ENCODE measurements at regions not wholly inside any gene's neighbourhood (a gene's known extent, or its start where the extent isn't known, plus 50 kb on each side); places are given as distances from the start of the nearest gene placed in this dataset.

GRCh38 chr6:140029551-140029950, 655.1 kb upstream of the CITED2 start:
- Histone ChIP-seq H3K4me2 (ENCODE audit: low read length) (no peak overlapping the region), H3K4me1 (ENCODE audit: control insufficient read depth, insufficient read depth, low read length) (no peaks in the 10 kb centered on the region), H3K36me3 (ENCODE audit: insufficient read depth, low read length) (no peaks in the 10 kb centered on the region), H3K4me3 (ENCODE audit: low read length) (no peak overlapping the region), H3K9me3 (replicated peaks; ENCODE audit: low read length) (no peaks in the 10 kb centered on the region), H3K27me3 (ENCODE audit: control insufficient read depth, insufficient read depth, low read length) (no peaks in the 10 kb centered on the region), H3K9ac (ENCODE audit: low read depth, low read length) (no peak overlapping the region)

DNA sequence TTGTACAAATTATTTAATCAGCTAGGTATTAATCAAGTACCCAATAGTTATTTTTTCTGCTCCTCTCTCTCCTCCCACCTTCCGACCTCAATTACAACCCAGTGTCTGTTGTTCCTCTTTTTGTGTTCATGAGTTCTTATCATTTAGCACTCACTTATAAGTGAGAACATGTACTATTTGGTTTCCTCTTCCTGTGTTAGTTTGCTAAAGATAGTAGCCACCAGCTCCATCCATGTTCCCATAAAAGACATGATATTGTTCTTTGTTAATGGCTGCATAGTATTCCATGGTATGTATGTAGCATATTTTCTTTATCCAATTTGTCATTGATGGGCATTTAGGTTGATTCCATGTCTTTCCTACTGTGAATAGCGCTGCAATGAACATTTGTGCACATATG, 652.8 kb upstream of the CITED2 start:
- Histone ChIP-seq H3K4me1 (ENCODE audit: control insufficient read depth, insufficient read depth, low read length) (no peaks in the 10 kb centered on the region), H3K4me2 (ENCODE audit: low read length) (no peak overlapping the region), H3K36me3 (ENCODE audit: insufficient read depth, low read length) (no peaks in the 10 kb centered on the region), H3K9ac (ENCODE audit: low read depth, low read length) (no peak overlapping the region), H3K4me3 (ENCODE audit: low read length) (no peak overlapping the region), H3K27me3 (ENCODE audit: control insufficient read depth, insufficient read depth, low read length) (no peaks in the 10 kb centered on the region), H3K9me3 (replicated peaks; ENCODE audit: low read length) (no peaks in the 10 kb centered on the region)

DNA sequence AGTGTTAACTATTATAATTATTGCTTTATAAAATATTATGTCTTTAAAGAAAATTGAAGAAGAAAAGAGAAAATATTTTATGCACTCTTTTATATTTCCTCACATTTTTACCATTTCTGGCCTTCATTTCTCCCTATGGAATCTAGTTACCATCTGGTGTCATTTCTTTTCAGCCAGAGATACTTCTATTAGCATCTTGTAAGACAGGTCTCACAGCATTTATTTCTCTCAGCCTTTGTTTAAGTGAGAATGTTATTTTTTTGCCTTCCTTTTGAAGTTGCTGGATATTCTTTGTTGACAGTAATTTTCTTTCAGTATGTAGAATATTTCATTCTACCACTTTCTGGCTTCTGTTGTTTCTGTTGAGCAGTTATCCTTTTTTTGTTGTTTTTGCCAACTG, 652.1 kb upstream of the CITED2 start:
- Histone ChIP-seq H3K4me2 (ENCODE audit: low read length) (no peak overlapping the region), H3K36me3 (ENCODE audit: insufficient read depth, low read length) (no peaks in the 10 kb centered on the region), H3K4me1 (ENCODE audit: control insufficient read depth, insufficient read depth, low read length) (no peaks in the 10 kb centered on the region), H3K9ac (ENCODE audit: low read depth, low read length) (no peak overlapping the region), H3K9me3 (replicated peaks; ENCODE audit: low read length) (no peaks in the 10 kb centered on the region), H3K27me3 (ENCODE audit: control insufficient read depth, insufficient read depth, low read length) (no peaks in the 10 kb centered on the region), H3K4me3 (ENCODE audit: low read length) (no peak overlapping the region)

DNA sequence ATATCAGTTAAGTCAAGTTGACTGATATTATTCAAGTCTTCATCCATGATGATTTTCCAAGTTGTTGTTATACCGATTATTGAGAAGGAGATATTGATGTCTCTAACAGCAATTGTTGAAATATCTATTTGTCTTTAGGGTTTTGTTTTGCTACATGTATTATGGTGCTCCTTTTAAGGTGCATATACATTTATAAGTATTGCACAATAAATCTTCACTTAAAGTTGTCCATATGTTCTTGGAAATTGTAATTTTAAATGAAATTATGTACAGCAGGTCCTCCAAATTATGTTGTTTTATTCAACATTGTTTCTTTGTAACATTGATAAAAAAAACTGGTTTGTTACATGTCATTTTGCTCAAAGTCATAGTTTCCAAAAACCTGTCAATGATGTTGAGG, 650.7 kb upstream of the CITED2 start:
- H3K4me3 ChIP-seq (ENCODE audit: low read length) = no peak overlapping the region
- no peak overlapping the region for H3K9ac ChIP-seq (ENCODE audit: low read depth, low read length)
- H3K4me2 ChIP-seq (ENCODE audit: low read length) = no peak overlapping the region
- H3K36me3 ChIP-seq (ENCODE audit: insufficient read depth, low read length) = no peaks in the 10 kb centered on the region
- H3K27me3 ChIP-seq (ENCODE audit: control insufficient read depth, insufficient read depth, low read length) = no peaks in the 10 kb centered on the region
- peaks cover under 1% of the 10 kb centered on the region for H3K9me3 ChIP-seq (replicated peaks; ENCODE audit: low read length)
- no peaks in the 10 kb centered on the region for H3K4me1 ChIP-seq (ENCODE audit: control insufficient read depth, insufficient read depth, low read length)

DNA sequence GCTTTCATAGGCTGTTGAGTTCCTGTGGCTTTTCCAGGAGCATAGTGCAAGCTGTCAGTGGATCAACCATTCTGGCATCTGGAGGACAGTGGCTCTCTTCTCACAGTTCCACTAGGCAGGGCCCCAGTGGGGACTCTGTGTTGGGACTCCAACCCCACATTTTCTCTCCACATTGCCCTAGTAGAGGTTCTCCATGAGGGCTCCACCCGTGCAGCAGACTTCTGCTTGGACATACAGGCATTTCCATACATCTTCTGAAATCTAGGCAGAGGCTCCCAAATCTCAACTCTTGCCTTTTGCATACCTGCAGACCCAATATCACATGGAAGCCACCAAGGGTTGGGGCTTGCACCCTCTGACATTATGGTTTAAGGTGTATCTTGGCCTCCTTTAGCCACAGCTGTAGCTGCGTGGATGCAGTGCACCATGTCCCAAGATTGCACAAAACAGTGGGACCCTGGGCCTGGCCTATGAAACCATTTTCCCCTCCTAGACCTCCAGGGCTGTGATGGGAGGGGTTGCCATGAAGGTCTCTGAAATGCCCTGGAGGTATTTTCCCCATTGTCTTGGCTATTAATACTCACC, 645.9 kb upstream of the CITED2 start:
- no peaks in the 10 kb centered on the region for H3K4me1 ChIP-seq (ENCODE audit: control insufficient read depth, insufficient read depth, low read length)
- H3K9ac ChIP-seq (ENCODE audit: low read depth, low read length) = no peak overlapping the region
- H3K27me3 ChIP-seq (ENCODE audit: control insufficient read depth, insufficient read depth, low read length) = no peaks in the 10 kb centered on the region
- peaks cover 6% of the 10 kb centered on the region for H3K9me3 ChIP-seq (replicated peaks; ENCODE audit: low read length)
- no peaks in the 10 kb centered on the region for H3K36me3 ChIP-seq (ENCODE audit: insufficient read depth, low read length)
- no peak overlapping the region for H3K4me2 ChIP-seq (ENCODE audit: low read length)
- H3K4me3 ChIP-seq (ENCODE audit: low read length) = no peak overlapping the region

DNA sequence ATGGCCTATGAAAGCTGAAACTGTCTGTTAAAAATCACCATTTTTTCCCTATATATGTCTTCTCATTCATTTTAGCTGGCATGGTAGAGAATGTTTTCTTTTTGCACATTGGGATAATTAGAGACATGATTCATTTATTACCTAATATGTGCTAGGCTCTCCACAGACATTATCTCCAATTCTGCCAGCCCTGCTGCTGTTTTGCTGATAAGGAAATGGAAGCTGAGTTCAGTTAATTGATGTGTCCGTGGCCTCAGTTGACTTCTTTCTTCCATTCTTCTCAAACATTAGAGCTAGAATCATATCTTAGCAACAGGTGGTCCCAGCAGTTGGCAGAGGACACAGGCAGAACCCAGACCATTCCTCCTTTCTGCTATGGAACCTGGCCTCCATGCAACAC, 644.1 kb upstream of the CITED2 start:
- Histone ChIP-seq H3K4me1 (ENCODE audit: control insufficient read depth, insufficient read depth, low read length) (no peaks in the 10 kb centered on the region), H3K4me3 (ENCODE audit: low read length) (no peak overlapping the region), H3K4me2 (ENCODE audit: low read length) (no peak overlapping the region), H3K36me3 (ENCODE audit: insufficient read depth, low read length) (no peaks in the 10 kb centered on the region), H3K9ac (ENCODE audit: low read depth, low read length) (no peak overlapping the region), H3K27me3 (ENCODE audit: control insufficient read depth, insufficient read depth, low read length) (no peaks in the 10 kb centered on the region), H3K9me3 (replicated peaks; ENCODE audit: low read length) (peaks cover 6% of the 10 kb centered on the region)

GRCh38 chr6:140017470-140017869, 643.0 kb upstream of the CITED2 start:
- H3K4me1 ChIP-seq (ENCODE audit: control insufficient read depth, insufficient read depth, low read length) = no peaks in the 10 kb centered on the region
- H3K9ac ChIP-seq (ENCODE audit: low read depth, low read length) = no peak overlapping the region
- no peaks in the 10 kb centered on the region for H3K36me3 ChIP-seq (ENCODE audit: insufficient read depth, low read length)
- H3K4me3 ChIP-seq (ENCODE audit: low read length) = no peak overlapping the region
- H3K9me3 ChIP-seq (replicated peaks; ENCODE audit: low read length) = peaks cover 6% of the 10 kb centered on the region
- no peak overlapping the region for H3K4me2 ChIP-seq (ENCODE audit: low read length)
- no peaks in the 10 kb centered on the region for H3K27me3 ChIP-seq (ENCODE audit: control insufficient read depth, insufficient read depth, low read length)

GRCh38 chr6:140012150-140012549, 637.7 kb upstream of the CITED2 start:
- no peaks in the 10 kb centered on the region for H3K36me3 ChIP-seq (ENCODE audit: insufficient read depth, low read length)
- H3K9me3 ChIP-seq (replicated peaks; ENCODE audit: low read length) = no peaks in the 10 kb centered on the region
- H3K4me2 ChIP-seq (ENCODE audit: low read length) = no peak overlapping the region
- no peak overlapping the region for H3K9ac ChIP-seq (ENCODE audit: low read depth, low read length)
- H3K27me3 ChIP-seq (ENCODE audit: control insufficient read depth, insufficient read depth, low read length) = no peaks in the 10 kb centered on the region
- no peak overlapping the region for H3K4me3 ChIP-seq (ENCODE audit: low read length)
- H3K4me1 ChIP-seq (ENCODE audit: control insufficient read depth, insufficient read depth, low read length) = no peaks in the 10 kb centered on the region

DNA sequence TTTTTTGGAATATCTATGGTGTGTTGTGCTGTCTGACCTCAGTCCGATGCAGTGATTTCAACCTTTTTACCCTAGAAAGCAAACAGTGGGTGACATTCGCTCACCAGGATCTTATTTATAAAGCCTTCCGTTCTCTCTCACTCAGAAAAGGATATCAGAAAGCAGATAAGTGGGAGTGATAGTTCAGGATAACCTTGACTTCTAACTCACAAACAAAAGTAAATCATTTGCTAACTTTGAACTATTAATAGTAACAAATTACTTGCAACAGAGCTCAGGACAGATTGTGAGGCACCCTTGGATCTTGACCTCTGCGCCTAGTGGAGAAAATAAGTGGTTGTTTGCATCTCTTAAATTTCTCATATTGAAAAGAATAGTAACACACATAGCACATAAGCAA, 637.1 kb upstream of the CITED2 start:
- no peaks in the 10 kb centered on the region for H3K9me3 ChIP-seq (replicated peaks; ENCODE audit: low read length)
- no peaks in the 10 kb centered on the region for H3K4me1 ChIP-seq (ENCODE audit: control insufficient read depth, insufficient read depth, low read length)
- no peaks in the 10 kb centered on the region for H3K36me3 ChIP-seq (ENCODE audit: insufficient read depth, low read length)
- H3K9ac ChIP-seq (ENCODE audit: low read depth, low read length) = no peak overlapping the region
- H3K4me3 ChIP-seq (ENCODE audit: low read length) = no peak overlapping the region
- H3K27me3 ChIP-seq (ENCODE audit: control insufficient read depth, insufficient read depth, low read length) = no peaks in the 10 kb centered on the region
- H3K4me2 ChIP-seq (ENCODE audit: low read length) = no peak overlapping the region

DNA sequence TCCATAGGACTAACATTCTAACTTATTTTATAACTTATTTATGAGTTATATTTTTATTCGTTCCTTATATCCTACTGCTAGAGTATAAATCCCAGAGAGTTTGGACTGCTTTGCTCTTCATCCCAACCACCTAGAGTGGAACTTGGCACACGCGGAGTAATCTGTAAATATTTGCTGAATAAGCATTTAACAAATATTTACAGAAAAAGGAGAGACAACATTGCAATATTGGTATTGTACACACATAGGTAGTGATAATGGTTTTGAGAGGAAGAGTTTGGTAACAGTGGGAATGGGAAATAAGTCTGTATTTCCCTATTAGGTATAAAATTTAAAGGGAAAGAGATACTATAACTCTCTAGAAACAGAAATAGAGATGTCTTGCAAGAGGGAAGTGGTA, 634.8 kb upstream of the CITED2 start:
- H3K36me3 ChIP-seq (ENCODE audit: insufficient read depth, low read length) = no peaks in the 10 kb centered on the region

DNA sequence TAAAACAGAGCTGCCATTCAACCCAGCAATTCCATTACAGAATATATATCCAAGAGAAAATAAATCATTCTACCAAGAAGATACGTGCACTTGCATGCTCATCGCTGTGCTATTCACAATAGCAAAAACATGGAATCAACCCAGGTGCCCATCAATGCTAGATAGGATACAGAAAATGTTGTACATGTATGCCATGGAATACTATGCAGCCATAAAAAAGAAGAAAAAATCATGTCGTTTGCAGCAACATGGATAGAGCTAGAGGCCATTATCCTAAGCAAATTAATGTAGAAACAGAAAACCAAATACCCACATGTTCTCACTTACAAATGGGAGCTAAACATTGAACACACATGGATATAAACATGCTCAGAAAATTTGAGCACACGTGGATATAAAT, 633.1 kb upstream of the CITED2 start:
- H3K36me3 ChIP-seq (ENCODE audit: insufficient read depth, low read length) = no peaks in the 10 kb centered on the region
- no peaks in the 10 kb centered on the region for H3K9me3 ChIP-seq (replicated peaks; ENCODE audit: low read length)

More for the DNA sequence above, 634.8 kb upstream of the CITED2 start:
- H3K9ac ChIP-seq (ENCODE audit: low read depth, low read length) = no peak overlapping the region
- H3K4me2 ChIP-seq (ENCODE audit: low read length) = no peak overlapping the region
- no peaks in the 10 kb centered on the region for H3K4me1 ChIP-seq (ENCODE audit: control insufficient read depth, insufficient read depth, low read length)
- H3K4me3 ChIP-seq (ENCODE audit: low read length) = no peak overlapping the region
- no peaks in the 10 kb centered on the region for H3K9me3 ChIP-seq (replicated peaks; ENCODE audit: low read length)
- H3K27me3 ChIP-seq (ENCODE audit: control insufficient read depth, insufficient read depth, low read length) = no peaks in the 10 kb centered on the region

DNA sequence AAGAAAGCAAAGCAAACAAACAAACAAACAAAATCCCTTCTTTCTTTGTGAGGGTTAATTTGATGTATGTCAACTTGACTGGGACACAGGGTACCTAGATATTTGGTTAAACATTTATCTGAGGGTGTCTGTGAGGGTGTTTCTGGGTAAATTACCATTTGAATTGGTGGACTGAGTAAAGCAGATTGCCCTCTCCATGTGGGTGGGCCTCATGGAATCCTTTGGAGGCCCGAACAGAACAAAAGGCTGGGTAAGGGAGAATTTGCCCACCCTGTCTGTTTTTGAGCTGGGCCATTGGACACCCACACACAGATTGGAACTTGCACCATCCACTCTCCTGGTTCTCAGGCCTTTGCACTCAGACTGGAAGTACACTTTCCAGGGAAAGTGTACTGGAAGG, 628.8 kb upstream of the CITED2 start:
- H3K27me3 ChIP-seq (ENCODE audit: control insufficient read depth, insufficient read depth, low read length) = no peaks in the 10 kb centered on the region
- H3K9ac ChIP-seq (ENCODE audit: low read depth, low read length) = no peak overlapping the region
- no peaks in the 10 kb centered on the region for H3K9me3 ChIP-seq (replicated peaks; ENCODE audit: low read length)
- H3K4me2 ChIP-seq (ENCODE audit: low read length) = no peak overlapping the region
- no peaks in the 10 kb centered on the region for H3K36me3 ChIP-seq (ENCODE audit: insufficient read depth, low read length)
- H3K4me1 ChIP-seq (ENCODE audit: control insufficient read depth, insufficient read depth, low read length) = peaks cover 30% of the 10 kb centered on the region
- no peak overlapping the region for H3K4me3 ChIP-seq (ENCODE audit: low read length)

More for the DNA sequence above, 633.1 kb upstream of the CITED2 start:
- Histone ChIP-seq H3K4me2 (ENCODE audit: low read length) (no peak overlapping the region), H3K9ac (ENCODE audit: low read depth, low read length) (no peak overlapping the region), H3K27me3 (ENCODE audit: control insufficient read depth, insufficient read depth, low read length) (no peaks in the 10 kb centered on the region), H3K4me3 (ENCODE audit: low read length) (no peak overlapping the region), H3K4me1 (ENCODE audit: control insufficient read depth, insufficient read depth, low read length) (peaks cover 13% of the 10 kb centered on the region)

Measured in skeletal muscle satellite cell (primary cell).